NCI-H2107 treated with DMSO at 0.1 percent for 48 hours (cell line): ENCODE measurements at regions not wholly inside any gene's neighbourhood (a gene's known extent, or its start where the extent isn't known, plus 50 kb on each side); places are given as distances from the start of the nearest gene placed in this dataset.
"Not testable (repeated sequence)": the region's sequence is repeated elsewhere in the genome, so short reads cannot be mapped to it uniquely, and the experiment has no call there.

Experiments used
- DNase-seq: peaks from one replicate; lab custom pipeline; 2025; ENCODE audit not compliant: unreplicated experiment; lab: John Stamatoyannopoulos, UW

DNA sequence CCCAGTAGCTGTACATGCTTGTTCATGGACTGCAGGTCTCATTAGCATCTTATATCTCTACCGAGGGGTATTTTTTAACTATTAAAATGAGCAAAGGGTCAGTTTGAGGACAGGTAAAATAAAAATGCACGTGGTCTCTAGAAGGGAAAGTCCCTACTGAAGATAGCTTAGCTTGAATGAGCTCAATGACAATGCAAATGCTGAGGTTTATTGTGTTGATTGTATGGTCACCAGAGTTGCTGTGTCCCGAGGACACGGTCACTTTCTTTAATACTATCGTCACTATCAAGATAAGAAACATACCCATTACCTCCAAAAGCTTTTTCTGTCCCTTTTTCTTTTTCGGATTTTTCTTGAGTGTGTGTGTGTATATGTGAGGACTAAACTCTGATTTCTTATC, 250.5 kb upstream of the PRKX start:
- no peak for DNase-seq

DNA sequence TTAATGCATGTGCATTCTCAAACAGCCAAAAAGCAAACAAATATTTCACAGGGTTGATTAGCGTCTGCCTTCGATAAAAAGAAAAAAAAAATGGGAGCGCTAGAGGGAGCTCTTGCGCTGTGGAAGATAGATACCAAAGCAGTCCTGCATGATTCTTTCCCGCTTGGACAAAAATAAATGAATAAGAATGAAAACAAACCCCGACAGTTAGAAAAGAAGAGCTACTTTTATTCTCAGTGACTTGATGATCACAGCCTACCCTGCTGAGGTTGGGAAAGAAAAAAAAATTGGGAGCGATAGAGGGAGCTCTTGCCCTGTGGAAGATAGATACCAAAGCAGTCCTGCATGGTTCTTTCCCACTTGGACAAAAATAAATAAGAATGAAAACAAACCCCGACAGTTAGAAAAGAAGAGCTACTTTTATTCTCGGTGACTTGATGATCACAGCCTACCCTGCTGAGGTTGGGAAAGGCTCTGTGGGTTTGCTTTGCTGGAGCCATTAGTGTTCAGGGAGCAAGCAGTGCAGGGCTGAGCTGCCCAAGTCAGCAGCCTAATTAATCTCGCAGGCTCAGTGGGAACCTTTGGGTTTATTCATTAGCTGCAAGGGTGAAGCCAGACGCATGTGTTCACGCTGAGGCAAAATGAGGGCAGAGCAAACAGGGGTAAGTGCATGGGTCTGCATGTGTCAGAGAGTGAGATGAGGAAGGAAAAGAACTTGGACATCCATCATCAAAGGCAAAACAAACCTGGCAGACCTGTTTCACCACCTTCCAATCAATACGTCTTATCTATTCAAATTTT, 249.3 kb upstream of the PRKX start:
- peak; percentile 23 for DNase-seq

GRCh38 chrX:3960952-3961351, 247.5 kb upstream of the PRKX start:
- no peak for DNase-seq

DNA sequence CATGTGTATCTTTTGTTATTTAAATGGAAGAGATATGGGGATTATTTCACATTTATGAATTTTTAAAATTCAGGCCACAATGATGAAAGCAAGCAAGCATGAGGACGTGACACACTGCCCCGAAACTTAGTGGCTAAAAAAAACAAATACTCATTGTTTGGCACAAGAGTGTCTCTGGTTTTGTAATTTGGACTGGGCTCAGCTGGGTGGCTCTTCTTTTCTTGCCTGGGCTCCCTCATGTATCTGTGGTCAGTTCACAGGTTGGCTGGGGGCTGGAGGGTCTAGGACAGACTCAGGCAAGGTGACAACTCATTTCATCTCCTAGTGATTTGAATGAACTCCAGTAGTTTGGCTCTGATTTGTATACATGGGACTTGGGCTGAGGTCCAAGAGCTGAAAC, 238.4 kb upstream of the PRKX start:
- no peak for DNase-seq

GRCh38 chrX:3950373-3950772, 236.9 kb upstream of the PRKX start:
- DNase-seq: no peak

GRCh38 chrX:3943965-3944364, 230.5 kb upstream of the PRKX start:
- DNase-seq: no peak

- peak; percentile 6 for DNase-seq
These were observed 226.7 kb upstream of the PRKX start for GRCh38 chrX:3940000-3940610.

GRCh38 chrX:3938587-3938986, 225.1 kb upstream of the PRKX start:
- DNase-seq: no peak

GRCh38 chrX:3935196-3935595, 221.7 kb upstream of the PRKX start:
- DNase-seq: not testable (repeated sequence)

DNA sequence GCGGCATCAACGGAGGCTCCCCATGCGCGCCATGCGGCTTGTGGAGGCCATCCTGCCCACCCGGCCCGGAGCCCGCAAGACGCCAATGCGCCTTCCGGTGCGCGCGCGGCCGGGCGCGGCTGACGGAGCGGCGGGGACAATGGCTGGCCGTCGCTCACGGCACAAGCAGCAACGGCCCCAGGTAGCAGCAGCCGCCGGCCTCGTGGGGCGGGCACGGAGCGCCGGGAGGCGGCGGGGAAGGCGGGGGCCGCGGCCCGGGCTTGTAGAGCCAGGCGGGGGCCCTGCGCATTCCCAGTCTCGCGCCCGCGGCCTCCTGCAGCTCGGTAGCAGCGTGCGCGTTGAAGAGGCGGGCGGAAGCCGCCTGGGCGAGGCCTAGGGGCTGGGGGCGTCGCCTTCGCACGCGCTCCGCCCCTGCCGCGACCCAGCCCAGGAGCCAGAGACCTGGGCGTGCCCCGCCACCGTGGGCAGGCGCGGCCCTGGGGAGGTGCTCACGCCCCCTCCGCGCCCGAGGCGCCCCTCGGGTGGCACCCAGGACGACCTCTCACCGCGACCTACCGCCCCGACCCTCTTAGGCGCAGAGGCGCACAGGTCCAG, 207.1 kb upstream of the PRKX start:
- not testable (repeated sequence) for DNase-seq

- not testable (repeated sequence) for DNase-seq
These were observed 206.4 kb upstream of the PRKX start for GRCh38 chrX:3919668-3920423.

- DNase-seq: not testable (repeated sequence)
These were observed 201.4 kb upstream of the PRKX start for GRCh38 chrX:3914813-3915212.

DNA sequence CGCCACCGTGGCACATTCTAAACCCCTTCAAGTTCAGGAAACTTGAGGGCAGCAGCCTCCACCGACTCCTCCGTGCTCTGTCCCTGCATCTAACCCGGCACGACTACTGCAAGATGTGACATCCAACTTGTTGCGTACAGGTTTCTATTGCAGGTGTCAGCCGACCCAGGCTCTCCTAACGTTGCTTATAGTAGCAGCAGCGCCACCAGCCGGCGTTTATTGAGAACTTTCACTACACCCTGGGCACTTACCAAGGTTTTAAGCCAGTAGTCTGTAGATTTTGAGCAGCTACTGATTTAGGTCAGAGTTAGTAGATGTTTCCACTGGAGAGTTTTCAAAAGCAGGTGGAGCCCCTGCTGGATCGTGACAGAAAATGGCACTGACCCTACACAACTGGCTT, 200.6 kb upstream of the PRKX start:
- not testable (repeated sequence) for DNase-seq

- DNase-seq: not testable (repeated sequence)
These were observed 197.6 kb upstream of the PRKX start for GRCh38 chrX:3911012-3911411.

DNA sequence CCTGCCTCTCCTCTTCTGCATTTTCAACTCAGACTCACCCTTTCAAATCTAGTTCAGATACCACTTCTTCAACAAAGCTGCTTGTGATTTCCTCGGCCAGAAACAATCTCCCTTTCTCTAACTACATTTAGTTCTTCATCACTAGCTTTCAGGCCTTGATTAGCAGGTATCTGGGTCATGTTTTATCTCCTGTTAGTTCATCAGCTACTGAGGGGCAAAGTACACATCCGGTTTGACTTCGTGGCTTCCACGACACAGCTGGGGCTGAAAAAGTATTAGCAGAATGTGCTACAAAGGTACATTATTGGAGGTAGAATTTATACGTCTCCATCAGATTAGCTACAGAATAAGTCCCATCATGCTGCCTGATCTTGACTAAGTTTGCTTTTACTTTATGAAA, 197.2 kb upstream of the PRKX start:
- DNase-seq: not testable (repeated sequence)

DNA sequence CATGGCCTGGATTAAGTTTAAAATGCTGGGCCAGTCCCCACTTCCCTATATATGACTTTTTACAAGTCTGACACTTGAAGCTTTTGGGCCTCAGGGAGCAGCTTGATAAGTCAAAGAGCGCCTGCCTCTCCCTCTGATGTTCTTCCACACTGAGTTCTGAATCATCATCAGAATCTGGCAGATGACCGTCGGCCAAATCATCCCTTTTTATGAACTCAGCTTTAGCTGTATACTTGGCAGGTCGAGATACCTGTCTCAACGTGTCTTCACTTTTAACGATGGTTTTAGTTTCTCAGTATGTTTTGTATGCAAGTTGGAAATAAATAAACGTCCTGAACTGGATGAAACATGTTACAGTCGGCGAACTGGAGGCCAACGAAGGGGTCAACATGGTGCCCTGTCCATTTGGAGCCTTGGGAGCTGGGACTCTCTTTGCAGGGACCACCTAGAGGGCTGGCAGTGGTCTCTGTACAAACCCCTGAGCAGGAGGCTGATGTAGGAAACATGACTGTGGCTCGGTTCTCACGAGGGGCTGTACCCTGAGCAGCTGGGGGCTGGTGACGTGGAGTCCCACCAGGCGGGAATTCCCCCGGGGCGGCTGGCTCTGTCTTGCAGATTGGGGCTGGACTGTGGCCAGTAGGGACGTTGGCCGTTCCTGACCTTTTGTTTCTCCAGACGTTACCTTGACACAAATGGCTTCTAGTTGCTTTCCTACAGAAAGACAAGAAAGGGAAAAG, 192.2 kb upstream of the PRKX start:
- not testable (repeated sequence) for DNase-seq

GRCh38 chrX:3902222-3902621, 188.8 kb upstream of the PRKX start:
- DNase-seq: not testable (repeated sequence)

DNA sequence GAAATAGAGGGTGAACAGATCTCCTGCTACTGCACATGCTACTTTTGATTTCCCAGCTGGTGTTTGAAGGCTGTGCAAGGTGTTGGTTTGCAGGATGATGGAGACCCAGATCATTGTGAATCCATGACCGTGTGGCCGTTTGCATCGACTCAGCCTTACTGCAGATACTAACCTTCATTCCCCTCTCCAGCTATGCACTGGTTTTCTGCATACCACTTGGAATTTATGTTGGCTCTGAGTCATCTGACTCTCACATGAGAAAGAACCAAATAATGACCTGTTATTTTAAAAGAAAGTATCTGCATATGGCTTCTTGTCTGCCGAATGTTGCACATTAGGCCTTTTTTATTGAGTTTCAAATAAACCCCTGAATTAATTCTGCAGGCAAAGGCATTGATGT, 183.3 kb upstream of the PRKX start:
- not testable (repeated sequence) for DNase-seq

- DNase-seq: not testable (repeated sequence)
These were observed 169.1 kb upstream of the PRKX start for GRCh38 chrX:3882553-3882920.

GRCh38 chrX:3881898-3882552, 168.6 kb upstream of the PRKX start:
- not testable (repeated sequence) for DNase-seq
